ENCODE measurements at regions not wholly inside any gene's neighbourhood (a gene's known extent, or its start where the extent isn't known, plus 50 kb on each side); places are given as distances from the start of the nearest gene placed in this dataset.
"Not testable (repeated sequence)": the region's sequence is repeated elsewhere in the genome, so short reads cannot be mapped to it uniquely, and the experiment has no call there.

GRCh38 chr2:193199322-193199721, 1004.6 kb upstream of the TMEFF2 start:
- Histone ChIP-seq H3K27me3 (no peaks in the 10 kb centered on the region), H2AFZ (no peak overlapping the region), H3K27ac (no peak overlapping the region), H3K9me2 (replicated peaks; ENCODE audit: insufficient read depth) (no peaks in the 10 kb centered on the region), H3K79me2 (no peaks in the 10 kb centered on the region), H3K4me2 (no peak overlapping the region), H4K20me1 (ENCODE audit: insufficient read depth, poor library complexity, severe bottlenecking) (no peaks in the 10 kb centered on the region), H3K4me1 (ENCODE audit: insufficient read depth) (no peaks in the 10 kb centered on the region), H3K9me3 (ENCODE audit: low read depth) (no peaks in the 10 kb centered on the region), H3K36me3 (replicated peaks; ENCODE audit: insufficient read depth, low read depth) (no peaks in the 10 kb centered on the region), H3K4me3 (no peak overlapping the region)
- no peak for TF ChIP-seq EZH2phosphoT487 (IDR thresholded peaks at IDR 0.05; ENCODE audit: low read depth, severe bottlenecking, unreplicated experiment)
- TF ChIP-seq EZH2 (IDR thresholded peaks at IDR 0.05; ENCODE audit: borderline replicate concordance) = no peak
- no peak for TF ChIP-seq CTCF (IDR thresholded peaks at IDR 0.05; ENCODE audit: poor library complexity)
- DNase-seq (ENCODE audit: low spot score) = no peak
- 84% methylated on average over 2 of the region's 2 CpGs for WGBS (ENCODE audit: low lambda C conversion rate, missing lambda C conversion rate)

DNA sequence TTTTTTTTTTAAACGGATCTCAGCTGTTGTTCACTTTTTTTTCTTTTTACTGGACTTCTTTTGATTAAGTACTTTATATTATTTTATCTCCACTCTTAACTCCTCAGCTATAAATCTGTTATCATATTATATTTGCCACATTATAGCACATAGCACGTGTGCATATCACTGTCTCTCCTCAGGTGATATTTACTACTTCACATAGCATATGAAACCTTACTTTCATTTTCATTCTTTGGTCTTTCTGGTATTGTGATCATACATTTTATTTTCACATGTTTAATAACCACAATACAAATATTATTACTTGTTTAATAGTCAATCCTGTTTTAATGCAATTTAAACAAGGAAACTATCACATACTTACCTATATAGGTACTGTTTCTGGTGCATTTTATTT, 993.1 kb upstream of the TMEFF2 start:
- H3K36me3 ChIP-seq (replicated peaks; ENCODE audit: insufficient read depth, low read depth) = no peaks in the 10 kb centered on the region
- no peaks in the 10 kb centered on the region for H3K4me1 ChIP-seq (ENCODE audit: insufficient read depth)
- no peaks in the 10 kb centered on the region for H3K79me2 ChIP-seq
- WGBS (ENCODE audit: low lambda C conversion rate, missing lambda C conversion rate) = 72% methylated on average over 2 of the region's 2 CpGs
- no peak for DNase-seq (ENCODE audit: low spot score)
- no peaks in the 10 kb centered on the region for H3K27me3 ChIP-seq
- H2AFZ ChIP-seq = peak overlapping the region; percentile 34
- H4K20me1 ChIP-seq (ENCODE audit: insufficient read depth, poor library complexity, severe bottlenecking) = no peaks in the 10 kb centered on the region
- no peak overlapping the region for H3K27ac ChIP-seq
- no peaks in the 10 kb centered on the region for H3K9me2 ChIP-seq (replicated peaks; ENCODE audit: insufficient read depth)
- H3K4me3 ChIP-seq = no peak overlapping the region
- TF ChIP-seq EZH2phosphoT487 (IDR thresholded peaks at IDR 0.05; ENCODE audit: low read depth, severe bottlenecking, unreplicated experiment) = no peak
- TF ChIP-seq CTCF (IDR thresholded peaks at IDR 0.05; ENCODE audit: poor library complexity) = no peak
- TF ChIP-seq EZH2 (IDR thresholded peaks at IDR 0.05; ENCODE audit: borderline replicate concordance) = no peak
- H3K9me3 ChIP-seq (ENCODE audit: low read depth) = no peaks in the 10 kb centered on the region
- H3K4me2 ChIP-seq = peak overlapping the region; percentile 62

- Histone ChIP-seq H2AFZ (peak overlapping the region; percentile 72), H3K27ac (peak overlapping the region; percentile 83), H3K4me3 (peak overlapping the region; percentile 25), H3K4me2 (peak overlapping the region; percentile 72)
- not testable (repeated sequence) for H4K20me1 ChIP-seq (ENCODE audit: insufficient read depth, poor library complexity, severe bottlenecking); H3K4me1 ChIP-seq (ENCODE audit: insufficient read depth); H3K79me2 ChIP-seq; H3K27me3 ChIP-seq; DNase-seq (ENCODE audit: low spot score); H3K36me3 ChIP-seq (replicated peaks; ENCODE audit: insufficient read depth, low read depth); H3K9me2 ChIP-seq (replicated peaks; ENCODE audit: insufficient read depth); H3K9me3 ChIP-seq (ENCODE audit: low read depth)
- 24% methylated on average over 16 of the region's 17 CpGs for WGBS (ENCODE audit: low lambda C conversion rate, missing lambda C conversion rate)
Observed at GRCh38 chr2:193170981-193171380, 976.2 kb upstream of the TMEFF2 start.

- H3K27me3 ChIP-seq = no peaks in the 10 kb centered on the region
- no peak for DNase-seq (ENCODE audit: low spot score)
- no peaks in the 10 kb centered on the region for H4K20me1 ChIP-seq (ENCODE audit: insufficient read depth, poor library complexity, severe bottlenecking)
- no peaks in the 10 kb centered on the region for H3K9me2 ChIP-seq (replicated peaks; ENCODE audit: insufficient read depth)
- no peak overlapping the region for H3K4me3 ChIP-seq
- TF ChIP-seq EZH2 (IDR thresholded peaks at IDR 0.05; ENCODE audit: borderline replicate concordance) (no peak), EZH2phosphoT487 (IDR thresholded peaks at IDR 0.05; ENCODE audit: low read depth, severe bottlenecking, unreplicated experiment) (no peak), CTCF (IDR thresholded peaks at IDR 0.05; ENCODE audit: poor library complexity) (no peak)
- H3K4me1 ChIP-seq (ENCODE audit: insufficient read depth) = no peaks in the 10 kb centered on the region
- no peaks in the 10 kb centered on the region for H3K9me3 ChIP-seq (ENCODE audit: low read depth)
- H3K27ac ChIP-seq = no peak overlapping the region
- H3K4me2 ChIP-seq = no peak overlapping the region
- H3K79me2 ChIP-seq = no peaks in the 10 kb centered on the region
- 91% methylated on average over 1 of the region's 1 CpG for WGBS (ENCODE audit: low lambda C conversion rate, missing lambda C conversion rate)
- no peaks in the 10 kb centered on the region for H3K36me3 ChIP-seq (replicated peaks; ENCODE audit: insufficient read depth, low read depth)
- H2AFZ ChIP-seq = no peak overlapping the region
Observed at GRCh38 chr2:193156480-193156879, 961.7 kb upstream of the TMEFF2 start.

Measured in hepatocyte (in vitro differentiated cells).